Stomach (tissue), 4 donors: ENCODE measurements at regions not wholly inside any gene's neighbourhood (a gene's known extent, or its start where the extent isn't known, plus 50 kb on each side); places are given as distances from the start of the nearest gene placed in this dataset.

Experiments used
- CTCF ChIP-seq, 7 experiments: fragments of 450-650 bp in 4 of 7; fragments of 200-600 bp in 3 of 7; sonication (generic) in 3 of 7; IDR thresholded peaks; one replicate each; pipeline ENCODE4 v1.5.1; 2016 to 2019; ENCODE audit warnings: antibody characterized with exemption in 7 of 7, control low read depth in 2 of 7, mild to moderate bottlenecking in 1 of 7
- EP300 ChIP-seq: sonication (generic); formaldehyde crosslinking; IDR thresholded peaks from one replicate; pipeline ENCODE4 v1.6.1; 2017; ENCODE audit warnings: antibody characterized with exemption
- POLR2A ChIP-seq, 4 donors: fragments of 450-650 bp; IDR thresholded peaks; one replicate each; pipeline ENCODE4 v1.6.1; 2016; ENCODE audit warnings: antibody characterized with exemption in 4 of 4, control low read depth in 2 of 4, mild to moderate bottlenecking in 1 of 4, moderate library complexity in 1 of 4

GRCh38 chr5:20241351-20241750, 253.4 kb upstream of the CDH18 start:
- TF ChIP-seq CTCF (IDR thresholded peaks at IDR 0.05) (no peak), POLR2A (IDR thresholded peaks at IDR 0.05) (no peak), EP300 (no peak)
